HUES64 (cell line): ENCODE measurements at regions not wholly inside any gene's neighbourhood (a gene's known extent, or its start where the extent isn't known, plus 50 kb on each side); places are given as distances from the start of the nearest gene placed in this dataset.
"Not testable (repeated sequence)": the region's sequence is repeated elsewhere in the genome, so short reads cannot be mapped to it uniquely, and the experiment has no call there.

ENCODE experiments used
- H3K27ac ChIP-seq: 2 replicates; pipeline ENCODE4 v1.7.0; 2013; ENCODE audit warnings: low read depth, low read length, inconsistent platforms
- H3K27me3 ChIP-seq: 2 replicates; pipeline ENCODE4 v1.6.1; 2013; ENCODE audit warnings: mild to moderate bottlenecking, low read length; ENCODE audit not compliant: insufficient read depth
- H3K36me3 ChIP-seq: 2 replicates; pipeline ENCODE4 v1.6.1; 2013; ENCODE audit warnings: mild to moderate bottlenecking, low read length; ENCODE audit not compliant: insufficient read depth
- H3K4me1 ChIP-seq: 2 replicates; pipeline ENCODE4 v1.6.1; 2013; ENCODE audit warnings: mild to moderate bottlenecking, low read length, moderate library complexity; ENCODE audit not compliant: insufficient read depth
- H3K4me3 ChIP-seq: 2 replicates; pipeline ENCODE4 v1.5.1; 2013; ENCODE audit warnings: mild to moderate bottlenecking, low read length, moderate library complexity
- H3K9ac ChIP-seq: 2 replicates; pipeline ENCODE4 v1.6.1; 2013; ENCODE audit warnings: mild to moderate bottlenecking, low read depth, low read length
- H3K9me3 ChIP-seq: 2 replicates; pipeline ENCODE4 v1.6.1; 2013; ENCODE audit warnings: low read depth, low read length; ENCODE audit not compliant: insufficient read depth
- WGBS: fragments of 150-250, 120-280 bp; methylation state at CpG from one replicate; pipeline ENCODE4 v1.1.7; 2013; ENCODE audit warnings: missing lambda C conversion rate; 5-methylcytosine and 5-hydroxymethylcytosine counted together

DNA sequence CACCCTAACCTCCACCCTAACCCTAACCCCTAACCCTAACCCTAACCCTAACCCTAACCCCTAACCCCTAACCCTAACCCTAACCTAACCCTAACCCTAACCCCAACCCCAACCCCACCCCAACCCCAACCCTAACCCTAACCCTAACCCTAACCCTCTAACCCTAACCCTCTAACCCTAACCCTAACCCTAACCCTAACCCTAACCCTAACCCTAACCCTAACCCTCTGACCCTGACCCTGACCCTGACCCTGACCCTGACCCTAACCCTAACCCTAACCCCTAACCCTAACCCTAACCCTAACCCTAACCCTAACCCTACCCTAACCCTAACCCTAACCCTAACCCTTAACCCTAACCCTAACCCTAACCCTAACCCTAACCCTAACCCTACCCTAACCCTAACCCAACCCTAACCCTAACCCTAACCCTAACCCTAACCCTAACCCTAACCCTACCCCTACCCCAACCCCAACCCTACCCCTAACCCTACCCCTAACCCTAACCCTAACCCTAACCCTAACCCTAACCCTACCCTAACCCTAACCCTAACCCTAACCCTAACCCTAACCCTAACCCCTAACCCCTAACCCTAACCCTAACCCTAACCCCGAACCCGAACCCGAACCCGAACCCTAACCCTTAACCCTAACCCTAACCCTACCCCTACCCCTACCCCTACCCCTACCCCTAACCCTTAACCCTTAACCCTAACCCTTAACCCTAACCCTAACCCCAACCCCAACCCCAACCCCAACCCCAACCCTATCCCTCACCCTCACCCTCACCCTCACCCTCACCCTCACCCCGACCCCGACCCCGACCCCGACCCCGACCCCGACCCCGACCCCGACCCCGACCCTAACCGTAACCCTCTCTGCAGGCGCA lies 186.2 kb upstream of the CHL1 start:
- not testable (repeated sequence) for H3K4me1 ChIP-seq, H3K27ac ChIP-seq, H3K36me3 ChIP-seq, H3K4me3 ChIP-seq, H3K9ac ChIP-seq, H3K27me3 ChIP-seq
- H3K9me3 ChIP-seq = peaks cover 18% of the 10 kb centered on the region; the same call in 1 of the 2 replicates
- WGBS = no CpG with 5 or more reads among the region's 15 CpGs

DNA sequence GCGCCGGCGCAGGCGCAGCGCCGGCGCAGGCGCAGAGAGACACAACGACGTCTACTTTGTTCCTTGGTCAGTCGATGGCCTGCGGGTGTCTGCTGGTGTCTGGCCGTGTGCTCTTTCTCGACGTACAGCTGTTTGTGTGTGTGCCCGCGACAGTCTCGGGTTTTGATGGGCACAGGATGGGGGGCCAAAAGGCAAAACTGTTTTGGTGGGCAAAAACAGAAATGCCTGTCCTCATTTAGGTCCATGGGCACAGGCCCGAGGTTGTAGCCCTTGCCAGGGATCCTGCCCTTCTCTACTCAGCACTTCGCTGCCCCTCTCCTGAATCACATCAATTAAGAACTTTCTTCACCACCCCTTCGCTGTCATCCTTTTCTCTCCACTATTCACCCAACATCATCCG lies 184.8 kb upstream of the CHL1 start:
- H3K27me3 ChIP-seq = no peaks in the 10 kb centered on the region
- no peak overlapping the region for H3K9ac ChIP-seq
- H3K27ac ChIP-seq = no peak overlapping the region
- peaks cover 22% of the 10 kb centered on the region; the same call in 1 of the 2 replicates for H3K9me3 ChIP-seq
- H3K36me3 ChIP-seq = no peaks in the 10 kb centered on the region
- no peaks in the 10 kb centered on the region for H3K4me1 ChIP-seq
- 96% methylated on average over 21 of the region's 22 CpGs for WGBS
- no peak overlapping the region for H3K4me3 ChIP-seq

DNA sequence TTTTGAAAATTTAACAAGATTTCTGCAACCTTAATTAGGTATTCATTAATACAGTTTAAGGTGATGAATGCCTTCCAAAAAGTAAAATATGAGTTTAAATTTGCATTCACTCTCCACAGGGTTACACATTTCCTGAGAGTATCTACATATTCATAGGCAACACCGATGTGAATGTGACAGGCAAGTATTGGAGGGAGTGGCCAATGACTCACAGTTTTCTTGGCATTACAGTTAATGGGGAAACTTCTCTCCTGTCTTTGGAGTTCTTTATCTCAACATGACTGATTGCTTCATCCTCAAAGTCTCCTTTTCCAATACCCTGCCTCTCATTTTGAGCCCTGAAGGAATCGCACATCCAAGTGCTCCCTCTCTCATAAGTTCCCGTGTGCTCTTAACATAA lies 181.9 kb upstream of the CHL1 start:
- Histone ChIP-seq H3K9ac (no peak overlapping the region), H3K9me3 (peaks cover 26% of the 10 kb centered on the region), H3K4me1 (no peaks in the 10 kb centered on the region), H3K4me3 (no peak overlapping the region), H3K36me3 (no peaks in the 10 kb centered on the region), H3K27ac (no peak overlapping the region), H3K27me3 (no peaks in the 10 kb centered on the region)
- WGBS = 94% methylated on average over 2 of the region's 3 CpGs

DNA sequence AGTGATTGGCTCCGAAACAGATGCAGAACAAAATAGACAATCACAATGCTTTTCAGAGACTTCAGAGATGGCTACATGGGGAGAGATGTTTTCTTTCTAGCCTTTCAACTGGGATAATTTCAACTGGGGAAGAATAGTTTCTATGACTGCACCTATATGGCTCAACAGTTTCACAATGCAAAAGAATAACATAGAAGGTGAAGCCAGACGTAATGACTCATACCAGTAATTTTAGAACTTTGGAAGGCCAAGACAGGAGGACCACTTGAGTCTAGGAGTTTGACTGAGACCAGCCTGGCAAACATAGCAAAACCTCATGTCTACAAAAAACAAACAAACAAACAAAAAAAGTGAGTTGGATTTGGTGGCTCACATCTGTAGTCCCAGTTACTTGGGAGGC lies 180.2 kb upstream of the CHL1 start:
- Histone ChIP-seq H3K4me3 (no peak overlapping the region), H3K36me3 (no peaks in the 10 kb centered on the region), H3K27ac (no peak overlapping the region), H3K9ac (no peak overlapping the region), H3K27me3 (no peaks in the 10 kb centered on the region), H3K4me1 (no peaks in the 10 kb centered on the region), H3K9me3 (peaks cover 34% of the 10 kb centered on the region)
- WGBS = 75% methylated on average over 1 of the region's 2 CpGs

DNA sequence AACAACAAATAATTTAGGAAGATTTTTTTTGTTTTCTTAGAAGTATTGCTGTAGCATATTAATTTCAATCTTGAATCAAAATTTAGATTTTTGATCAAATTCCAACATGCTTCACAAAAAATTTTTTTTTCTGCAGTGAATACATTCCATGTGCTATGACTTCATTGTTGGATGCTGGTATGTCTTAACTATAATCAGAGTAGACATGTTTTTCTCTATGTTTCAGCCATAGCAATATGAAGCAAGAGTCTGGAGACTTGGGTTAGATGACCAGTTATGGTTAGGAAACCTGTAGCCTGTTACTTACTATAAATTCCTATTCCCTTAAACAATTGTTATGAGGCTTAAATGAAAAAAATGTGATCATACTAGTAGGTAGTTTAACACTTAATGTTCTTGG lies 176.1 kb upstream of the CHL1 start:
- H3K36me3 ChIP-seq = no peaks in the 10 kb centered on the region
- no peaks in the 10 kb centered on the region for H3K4me1 ChIP-seq
- H3K27me3 ChIP-seq = no peaks in the 10 kb centered on the region
- H3K9me3 ChIP-seq = peaks cover 25% of the 10 kb centered on the region
- no peak overlapping the region for H3K9ac ChIP-seq
- H3K27ac ChIP-seq = no peak overlapping the region
- no peak overlapping the region for H3K4me3 ChIP-seq

DNA sequence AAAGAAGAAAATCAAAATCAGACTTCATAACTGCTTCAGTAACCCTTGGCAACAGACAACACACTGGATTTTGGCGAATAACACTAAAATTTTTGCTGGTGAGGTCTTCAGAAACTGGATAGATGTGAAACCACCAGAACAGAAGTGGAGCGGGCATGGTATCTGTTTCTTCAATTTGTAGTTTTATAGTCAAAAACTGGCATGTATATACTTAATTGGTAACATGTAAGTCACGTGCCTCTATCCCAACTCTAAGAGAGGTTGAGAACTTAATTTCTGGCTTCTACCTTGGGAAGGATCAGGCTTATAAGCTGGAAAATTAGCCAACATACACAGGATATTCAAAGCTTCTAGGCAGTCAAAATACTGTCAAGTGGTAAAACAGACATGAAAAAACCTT lies 172.6 kb upstream of the CHL1 start:
- Histone ChIP-seq H3K27me3 (no peaks in the 10 kb centered on the region), H3K4me1 (no peaks in the 10 kb centered on the region), H3K36me3 (no peaks in the 10 kb centered on the region), H3K9me3 (peaks cover 31% of the 10 kb centered on the region), H3K9ac (no peak overlapping the region), H3K27ac (no peak overlapping the region), H3K4me3 (no peak overlapping the region)
- 48% methylated on average over 3 of the region's 3 CpGs for WGBS

DNA sequence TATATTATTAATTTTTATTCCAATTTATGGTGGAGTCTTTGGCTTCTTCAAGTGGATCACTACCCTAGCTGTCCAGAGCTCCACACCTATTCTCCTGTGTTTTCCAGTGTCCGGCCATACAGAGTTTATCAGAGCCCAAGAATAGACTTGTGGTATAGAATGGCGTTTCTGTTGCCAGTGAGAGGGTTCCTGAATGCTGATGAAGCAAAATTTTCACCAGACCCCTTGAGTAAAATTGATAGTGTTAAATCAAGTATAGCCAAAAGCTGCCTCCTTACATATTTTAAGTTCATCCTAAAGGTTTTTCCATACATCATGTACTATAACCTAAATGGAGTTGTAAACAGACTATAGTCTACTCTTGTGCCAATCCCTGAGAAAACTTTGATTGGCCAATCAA lies 171.5 kb upstream of the CHL1 start:
- no peaks in the 10 kb centered on the region for H3K36me3 ChIP-seq
- no peak overlapping the region for H3K27ac ChIP-seq
- no peak overlapping the region for H3K9ac ChIP-seq
- H3K4me1 ChIP-seq = no peaks in the 10 kb centered on the region
- peaks cover 31% of the 10 kb centered on the region for H3K9me3 ChIP-seq
- no peaks in the 10 kb centered on the region for H3K27me3 ChIP-seq
- no peak overlapping the region for H3K4me3 ChIP-seq
- 70% methylated on average over 2 of the region's 2 CpGs for WGBS

DNA sequence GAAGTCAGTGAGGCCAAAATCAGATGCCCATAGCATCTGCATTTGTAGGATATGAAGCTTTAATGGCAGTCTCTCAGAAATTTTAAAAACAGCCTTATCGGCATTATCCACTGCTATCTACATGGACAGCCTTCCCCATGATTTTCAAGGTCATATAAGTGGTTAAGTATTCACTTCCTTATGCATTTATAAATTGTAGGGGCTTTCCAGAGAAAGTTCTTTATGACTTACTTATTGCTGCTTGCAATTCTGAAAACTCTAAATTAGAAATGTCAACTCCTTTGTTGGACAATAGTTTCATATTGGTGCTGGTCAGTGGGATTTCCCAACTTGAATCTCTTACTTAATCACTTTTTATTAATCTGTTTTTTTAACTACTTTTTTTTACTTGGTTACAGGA lies 160.6 kb upstream of the CHL1 start:
- peaks cover 48% of the 10 kb centered on the region for H3K9me3 ChIP-seq
- not testable (repeated sequence) for H3K27me3 ChIP-seq, H3K4me3 ChIP-seq, H3K9ac ChIP-seq, H3K36me3 ChIP-seq, H3K4me1 ChIP-seq, H3K27ac ChIP-seq
- WGBS = no CpG with 5 or more reads among the region's 1 CpG

DNA sequence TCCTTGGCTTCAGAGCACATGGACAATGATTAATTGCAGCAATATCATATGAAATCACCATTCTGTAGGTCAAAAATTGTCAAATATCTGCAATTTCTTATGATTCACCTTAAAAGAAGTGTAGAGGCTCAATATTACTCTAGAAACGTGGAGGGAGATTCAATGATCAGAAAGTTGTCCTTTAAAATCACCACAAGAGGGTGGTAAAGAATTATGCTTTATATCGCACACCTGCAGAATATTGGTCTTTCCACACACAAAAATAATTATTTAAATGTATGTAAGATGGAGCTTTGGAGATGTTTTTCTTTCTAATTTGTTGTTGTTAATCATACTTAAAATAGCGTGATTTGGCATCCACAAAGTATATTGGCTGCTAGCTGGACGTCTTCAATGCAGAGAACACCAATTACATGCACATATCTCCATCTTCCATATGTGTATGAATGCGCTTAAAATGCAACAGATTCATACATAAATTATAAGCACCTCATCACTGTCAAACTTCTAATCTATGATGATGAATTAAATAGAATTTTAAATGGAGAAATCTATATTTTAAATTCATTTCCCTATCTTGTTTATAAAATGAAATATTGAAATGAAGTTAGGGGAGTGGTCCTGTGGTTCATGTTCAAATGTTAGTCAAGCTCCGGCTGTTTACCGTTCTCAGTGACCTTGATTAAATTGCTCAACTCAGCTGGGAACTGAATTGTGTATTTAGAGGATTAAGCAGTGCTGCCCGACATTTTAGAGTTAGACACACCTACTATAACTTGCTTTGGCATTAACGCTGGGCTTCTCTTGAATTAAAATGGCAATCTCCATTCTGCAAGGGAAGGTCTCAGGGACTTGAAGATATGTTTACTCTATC lies 153.5 kb upstream of the CHL1 start:
- not testable (repeated sequence) for H3K27me3 ChIP-seq, H3K4me3 ChIP-seq, H3K9ac ChIP-seq, H3K27ac ChIP-seq, H3K4me1 ChIP-seq, H3K36me3 ChIP-seq
- 76% methylated on average over 7 of the region's 9 CpGs for WGBS
- peaks cover 27% of the 10 kb centered on the region for H3K9me3 ChIP-seq

DNA sequence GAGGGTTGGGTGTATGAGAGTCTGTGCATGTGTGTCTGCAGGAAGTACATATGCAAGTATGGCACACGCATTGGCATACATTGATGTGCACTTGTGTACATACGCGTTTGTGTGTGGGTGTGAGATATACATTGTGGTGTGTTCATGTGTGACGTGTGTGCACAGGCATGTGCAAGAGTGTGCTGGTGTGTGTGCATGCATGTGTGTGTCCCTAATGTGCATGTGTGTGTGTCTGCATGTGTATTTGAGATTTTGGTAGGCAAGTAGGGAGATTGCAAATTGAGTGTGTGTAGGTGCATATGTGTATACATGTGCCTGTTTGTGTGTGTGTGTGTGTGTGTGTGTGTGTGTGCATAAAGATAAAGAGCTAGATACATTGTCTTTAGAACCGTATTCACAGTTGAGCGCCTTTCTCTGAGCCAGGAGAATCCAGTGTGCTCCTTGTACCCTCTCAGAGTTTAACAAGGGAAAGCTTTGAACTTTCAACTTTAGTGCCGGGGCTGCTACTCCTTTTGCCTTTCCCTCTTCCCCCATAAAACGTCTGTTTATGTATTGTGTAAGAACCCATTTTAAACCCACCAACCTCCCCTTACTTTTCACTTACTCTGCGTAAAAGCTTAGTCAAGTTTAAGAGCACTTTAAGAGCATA lies 152.4 kb upstream of the CHL1 start:
- no peak overlapping the region for H3K27ac ChIP-seq
- no peaks in the 10 kb centered on the region for H3K4me1 ChIP-seq
- H3K9ac ChIP-seq = no peak overlapping the region
- no peak overlapping the region for H3K4me3 ChIP-seq
- 89% methylated on average over 7 of the region's 9 CpGs for WGBS
- H3K36me3 ChIP-seq = no peaks in the 10 kb centered on the region
- no peaks in the 10 kb centered on the region for H3K27me3 ChIP-seq
- H3K9me3 ChIP-seq = peaks cover 24% of the 10 kb centered on the region

DNA sequence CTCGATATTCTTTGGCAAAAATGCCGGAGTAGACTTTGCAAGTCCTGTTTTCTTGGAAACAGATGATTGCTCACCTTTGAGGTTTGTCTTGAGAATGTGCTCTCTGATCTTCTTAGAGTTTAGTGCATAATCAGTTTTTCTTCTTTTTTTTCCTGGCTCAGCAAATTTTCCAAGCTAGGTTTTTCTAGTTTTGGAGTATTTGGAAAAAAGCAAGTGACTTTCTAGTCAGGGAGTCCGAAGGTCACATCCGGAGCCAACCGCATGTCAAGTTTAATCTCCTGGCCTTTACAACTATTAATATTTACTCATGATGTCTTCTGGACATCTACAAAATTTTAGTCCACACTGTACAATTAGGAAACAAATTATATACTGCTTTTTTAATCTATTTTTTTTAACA lies 151.6 kb upstream of the CHL1 start:
- H3K9ac ChIP-seq, H3K27me3 ChIP-seq, H3K27ac ChIP-seq, H3K4me1 ChIP-seq, H3K36me3 ChIP-seq, H3K4me3 ChIP-seq: not testable (repeated sequence)
- H3K9me3 ChIP-seq = peaks cover 29% of the 10 kb centered on the region
- 80% methylated on average over 5 of the region's 5 CpGs for WGBS
